ENCODE measurements at regions not wholly inside any gene's neighbourhood (a gene's known extent, or its start where the extent isn't known, plus 50 kb on each side); places are given as distances from the start of the nearest gene placed in this dataset.

DNA sequence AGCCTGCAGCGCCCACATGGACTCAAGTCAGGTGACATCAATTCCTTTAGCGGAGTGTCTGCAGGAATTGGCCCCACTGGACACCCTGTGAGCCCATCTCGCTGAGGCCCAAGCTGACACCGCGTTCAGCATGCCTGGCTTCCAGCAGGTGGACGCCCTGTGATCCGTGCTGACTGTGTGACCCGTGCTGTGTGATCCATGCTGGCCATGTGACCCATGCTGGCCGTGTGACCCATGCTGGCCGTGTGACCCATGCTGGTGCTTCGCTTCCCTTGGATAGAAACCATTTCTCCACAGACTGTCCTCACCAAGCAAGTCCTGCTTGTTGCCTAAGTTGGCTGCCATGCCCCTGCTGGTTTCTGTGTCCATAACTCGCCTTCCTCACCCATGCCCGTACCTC, 392.1 kb downstream of the BRD1 start:
- Histone ChIP-seq H3K9me3 (peaks cover 6% of the 10 kb centered on the region), H3K27ac (no peak overlapping the region), H3K4me3 (no peak overlapping the region), H3K4me1 (ENCODE audit: control insufficient read depth in 1 of 2, low read depth in 2 of 2) (no peaks in the 10 kb centered on the region), H3K36me3 (no peaks in the 10 kb centered on the region), H3K27me3 (replicated peaks; ENCODE audit: insufficient read depth) (no peaks in the 10 kb centered on the region)
- TF ChIP-seq CTCF (IDR thresholded peaks at IDR 0.05) = no peak
- ATAC-seq (ENCODE audit: insufficient number of reproducible peaks, low FRiP score, low read depth) (no peak), DNase-seq (ENCODE audit: low spot score) (no peak)

- ATAC-seq (ENCODE audit: insufficient number of reproducible peaks, low FRiP score, low read depth) = no peak
- Histone ChIP-seq H3K4me3 (no peak overlapping the region), H3K9me3 (peaks cover 6% of the 10 kb centered on the region), H3K36me3 (no peaks in the 10 kb centered on the region), H3K27me3 (replicated peaks; ENCODE audit: insufficient read depth) (no peaks in the 10 kb centered on the region), H3K4me1 (ENCODE audit: control insufficient read depth in 1 of 2, low read depth in 2 of 2) (no peaks in the 10 kb centered on the region), H3K27ac (no peak overlapping the region)
- no peak for DNase-seq (ENCODE audit: low spot score)
- TF ChIP-seq CTCF (IDR thresholded peaks at IDR 0.05) = no peak
These were observed 393.7 kb downstream of the BRD1 start for GRCh38 chr22:49433717-49434611.

- Histone ChIP-seq H3K27me3 (replicated peaks; ENCODE audit: insufficient read depth) (no peaks in the 10 kb centered on the region), H3K36me3 (no peaks in the 10 kb centered on the region), H3K4me3 (no peak overlapping the region), H3K27ac (no peak overlapping the region), H3K9me3 (peaks cover 6% of the 10 kb centered on the region), H3K4me1 (ENCODE audit: control insufficient read depth in 1 of 2, low read depth in 2 of 2) (no peaks in the 10 kb centered on the region)
- no peak for DNase-seq (ENCODE audit: low spot score)
- ATAC-seq (ENCODE audit: insufficient number of reproducible peaks, low FRiP score, low read depth) = no peak
- TF ChIP-seq CTCF (IDR thresholded peaks at IDR 0.05) = no peak
These were observed 394.7 kb downstream of the BRD1 start for GRCh38 chr22:49432897-49433443.

DNA sequence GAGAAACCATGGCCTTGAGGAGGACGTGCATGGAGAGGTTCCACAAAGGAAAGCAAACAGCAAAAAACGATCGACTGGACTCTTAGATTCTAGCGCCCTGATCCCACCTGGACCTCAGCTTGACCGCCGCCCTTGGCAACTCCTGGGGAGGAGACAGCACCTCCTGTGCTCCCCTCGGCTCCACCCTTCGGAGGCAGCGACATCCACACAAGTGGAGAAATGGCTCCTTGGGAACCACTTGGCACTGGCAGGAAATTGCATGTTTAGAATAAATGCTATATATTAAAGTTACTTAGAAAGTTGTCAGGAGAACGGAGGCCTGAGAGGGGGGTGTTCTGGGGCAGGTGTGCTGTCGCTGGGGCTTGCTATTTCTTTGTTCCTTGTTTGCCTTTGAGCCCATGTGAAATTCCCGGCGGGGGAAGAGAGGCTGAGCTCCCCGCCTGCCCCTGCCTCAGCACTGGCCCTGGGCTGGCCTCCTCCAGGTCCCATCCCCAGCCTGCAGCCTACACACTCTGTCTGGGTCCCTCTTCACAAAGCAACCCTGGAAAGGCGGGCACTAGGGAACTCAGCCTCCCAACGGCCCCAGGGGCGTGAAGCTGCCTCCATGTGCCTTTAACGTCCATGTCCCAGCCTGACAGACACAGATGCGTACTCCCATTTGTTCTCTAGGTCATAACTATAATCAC, 395.3 kb downstream of the BRD1 start:
- H3K36me3 ChIP-seq = no peaks in the 10 kb centered on the region
- DNase-seq (ENCODE audit: low spot score) (no peak), ATAC-seq (ENCODE audit: insufficient number of reproducible peaks, low FRiP score, low read depth) (no peak)
- no peak overlapping the region for H3K27ac ChIP-seq
- no peaks in the 10 kb centered on the region for H3K4me1 ChIP-seq (ENCODE audit: control insufficient read depth in 1 of 2, low read depth in 2 of 2)
- no peak for TF ChIP-seq CTCF (IDR thresholded peaks at IDR 0.05)
- no peaks in the 10 kb centered on the region for H3K27me3 ChIP-seq (replicated peaks; ENCODE audit: insufficient read depth)
- no peak overlapping the region for H3K4me3 ChIP-seq
- peaks cover 6% of the 10 kb centered on the region for H3K9me3 ChIP-seq

DNA sequence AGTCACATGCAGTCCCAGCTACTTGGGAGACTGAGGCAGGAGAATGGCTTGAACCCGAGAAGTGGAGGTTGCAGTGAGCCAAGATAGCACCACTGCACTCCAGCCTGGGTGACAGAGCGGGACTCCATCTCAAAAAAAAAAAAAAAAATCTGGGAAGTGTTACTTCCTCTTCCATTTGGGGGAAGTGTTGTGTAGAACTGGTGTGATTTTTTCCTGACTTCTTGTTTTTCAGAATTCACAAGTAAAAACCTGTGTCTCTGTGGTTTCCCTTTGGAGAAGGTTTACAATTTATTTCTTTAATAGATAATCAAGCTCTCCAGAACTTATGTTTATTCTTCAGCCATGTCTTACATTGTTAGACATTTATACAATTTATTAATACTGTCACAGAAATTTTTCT, 396.1 kb downstream of the BRD1 start:
- Histone ChIP-seq H3K27ac (no peak overlapping the region), H3K9me3 (peaks cover 6% of the 10 kb centered on the region)

More for the DNA sequence above, 396.1 kb downstream of the BRD1 start:
- ATAC-seq (ENCODE audit: insufficient number of reproducible peaks, low FRiP score, low read depth) (no peak), DNase-seq (ENCODE audit: low spot score) (no peak)
- no peak overlapping the region for H3K4me3 ChIP-seq
- no peaks in the 10 kb centered on the region for H3K4me1 ChIP-seq (ENCODE audit: control insufficient read depth in 1 of 2, low read depth in 2 of 2)
- no peaks in the 10 kb centered on the region for H3K36me3 ChIP-seq
- H3K27me3 ChIP-seq (replicated peaks; ENCODE audit: insufficient read depth) = no peaks in the 10 kb centered on the region
- no peak for TF ChIP-seq CTCF (IDR thresholded peaks at IDR 0.05)
